NCI-H526 treated with DMSO at 0.1 percent for 48 hours (cell line): ENCODE measurements at regions not wholly inside any gene's neighbourhood (a gene's known extent, or its start where the extent isn't known, plus 50 kb on each side); places are given as distances from the start of the nearest gene placed in this dataset.

Experiments
- DNase-seq: peaks from one replicate; lab custom pipeline; 2025; lab: John Stamatoyannopoulos, UW

- no peak for DNase-seq
Observed at GRCh38 chr12:124458220-124458991, 109.0 kb downstream of the NCOR2 start.

- no peak for DNase-seq
Observed at GRCh38 chr12:124457287-124458219, 109.9 kb downstream of the NCOR2 start.

GRCh38 chr12:124456652-124457152 lies 110.7 kb downstream of the NCOR2 start:
- DNase-seq, result no peak

- DNase-seq, result no peak
Observed at GRCh38 chr12:124456133-124456651, 111.2 kb downstream of the NCOR2 start.

GRCh38 chr12:124455336-124455735 lies 112.1 kb downstream of the NCOR2 start:
- no peak for DNase-seq

- DNase-seq, result no peak
Observed at GRCh38 chr12:124454735-124455134, 112.7 kb downstream of the NCOR2 start.

GRCh38 chr12:124454352-124454725 lies 113.1 kb downstream of the NCOR2 start:
- no peak for DNase-seq

GRCh38 chr12:124453419-124454351 lies 113.7 kb downstream of the NCOR2 start:
- no peak for DNase-seq

GRCh38 chr12:124452576-124453331 lies 114.7 kb downstream of the NCOR2 start:
- DNase-seq, result no peak

- DNase-seq, result no peak
Observed at GRCh38 chr12:124451637-124452243, 115.7 kb downstream of the NCOR2 start.

- no peak for DNase-seq
Observed at GRCh38 chr12:124451016-124451415, 116.4 kb downstream of the NCOR2 start.

- no peak for DNase-seq
Observed at GRCh38 chr12:124450376-124450750, 117.0 kb downstream of the NCOR2 start.

- DNase-seq, result no peak
Observed at GRCh38 chr12:124449623-124450375, 117.6 kb downstream of the NCOR2 start.

- DNase-seq, result no peak
Observed at GRCh38 chr12:124448955-124449622, 118.3 kb downstream of the NCOR2 start.

GRCh38 chr12:124448241-124448954 lies 119.0 kb downstream of the NCOR2 start:
- DNase-seq, result no peak

GRCh38 chr12:124446364-124446763 lies 121.0 kb downstream of the NCOR2 start:
- DNase-seq, result no peak

GRCh38 chr12:124445826-124446225 lies 121.6 kb downstream of the NCOR2 start:
- no peak for DNase-seq

- peak; percentile 37 for DNase-seq
Observed at GRCh38 chr12:124445121-124445718, 122.2 kb downstream of the NCOR2 start.
